ENCODE measurements at regions not wholly inside any gene's neighbourhood (a gene's known extent, or its start where the extent isn't known, plus 50 kb on each side); places are given as distances from the start of the nearest gene placed in this dataset.
A peak's percentile ranks its signal among the peaks of the same experiment; 100 is the strongest.

DNA sequence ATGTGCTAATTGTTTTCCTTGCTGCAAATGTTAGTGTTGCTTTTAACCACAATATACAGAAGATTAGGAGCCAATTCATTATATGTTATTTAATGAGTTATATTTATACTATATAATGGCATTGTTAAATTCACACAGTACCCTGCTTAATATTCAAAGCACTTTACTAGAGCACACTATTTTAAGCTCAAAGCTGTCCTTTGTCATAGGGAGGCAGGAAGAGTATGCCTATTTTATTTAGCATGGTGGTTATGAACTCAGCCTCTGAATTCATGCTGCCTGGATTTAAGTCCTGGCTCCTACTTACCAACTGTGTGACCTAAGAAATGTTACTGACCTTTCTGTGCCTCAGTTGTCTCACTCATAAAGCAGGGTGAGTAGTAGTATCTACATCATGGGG is 80.5 kb downstream of the FASTKD2 start:
- no peak for DNase-seq

DNA sequence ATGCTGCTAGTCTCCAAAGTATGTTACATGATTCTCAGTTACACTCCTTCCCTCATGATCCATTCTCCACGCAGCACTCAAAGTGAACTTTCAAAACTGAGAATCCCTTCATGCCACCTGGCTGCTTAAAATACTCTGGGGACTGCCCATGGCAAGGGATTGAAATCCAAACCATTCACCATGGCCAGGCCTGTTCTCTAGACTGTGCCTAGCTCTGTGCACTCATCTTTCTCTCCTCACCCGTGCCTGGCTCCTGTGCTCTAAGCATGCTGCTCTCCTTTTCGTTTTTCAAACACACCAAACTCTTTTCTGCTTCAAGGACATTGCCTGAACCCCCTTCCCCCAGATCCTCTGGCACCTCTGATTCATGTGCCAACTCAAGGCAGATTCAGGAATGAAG is 80.9 kb downstream of the FASTKD2 start:
- no peak for DNase-seq

GRCh38 chr2:206846981-206847834 is 81.8 kb downstream of the FASTKD2 start:
- no peak for DNase-seq

DNA sequence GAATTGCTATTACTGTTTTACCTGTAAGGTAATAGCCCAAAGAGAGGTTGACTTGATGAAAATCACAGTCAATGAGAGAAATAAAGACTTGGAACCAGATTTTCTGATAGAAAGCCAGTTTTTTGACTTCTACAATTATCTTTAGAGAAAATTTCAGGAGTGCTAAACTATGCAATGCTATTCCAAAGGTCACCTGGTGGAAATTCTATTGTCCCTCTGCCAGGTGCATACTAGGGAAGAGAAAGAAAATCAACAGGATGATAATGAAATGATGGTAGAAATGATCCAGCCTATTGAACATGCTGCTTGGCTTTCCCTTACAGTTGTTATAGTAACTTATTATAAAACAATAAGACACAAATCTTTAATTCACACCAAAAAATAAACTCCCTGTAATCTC is 85.0 kb downstream of the FASTKD2 start:
- no peak for DNase-seq

- no peak for DNase-seq
Measured at GRCh38 chr2:206851521-206851920, 86.1 kb downstream of the FASTKD2 start.

DNA sequence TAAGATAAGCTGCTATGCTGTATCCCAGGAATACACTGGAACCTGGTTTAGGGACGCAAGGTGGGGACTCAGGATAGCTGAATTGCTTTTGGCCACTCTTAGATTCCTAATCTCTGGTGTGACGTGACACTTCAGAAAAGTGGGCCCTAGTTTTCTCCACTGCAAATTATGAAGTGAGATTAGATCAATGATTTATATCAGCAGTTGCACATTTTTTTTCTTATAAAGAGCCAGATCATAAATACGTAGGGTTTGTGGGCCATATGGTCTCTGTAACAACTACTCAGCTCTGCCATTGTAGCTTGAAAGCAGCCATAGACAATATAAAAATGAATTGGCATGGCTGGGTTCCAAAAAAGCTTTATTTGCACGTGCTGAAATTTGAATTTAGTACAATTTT is 85.4 kb upstream of the CPO start:
- DNase-seq = no peak

- DNase-seq = peak; percentile 37
Measured at GRCh38 chr2:206855585-206856433, 83.5 kb upstream of the CPO start.

DNA sequence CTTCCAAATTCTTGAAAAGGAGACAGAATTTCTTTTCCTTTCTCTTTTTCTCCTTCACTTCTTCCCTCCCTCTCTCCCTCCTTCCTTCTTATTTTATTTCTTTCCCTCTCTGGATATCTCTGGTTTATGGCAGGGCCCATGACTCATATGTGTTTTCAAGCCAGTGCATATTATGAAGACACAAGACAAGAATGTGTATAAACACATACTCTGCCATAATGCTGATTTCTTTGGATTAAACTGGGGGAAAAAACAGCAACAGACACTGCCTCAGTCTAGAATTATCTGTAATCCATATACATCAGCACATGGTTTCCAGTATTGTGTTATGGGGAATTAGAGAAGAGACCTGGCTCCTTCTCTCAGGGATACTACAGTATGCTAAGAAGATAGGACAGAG is 82.8 kb upstream of the CPO start:
- peak; percentile 78 for DNase-seq

- no peak for DNase-seq
Measured at GRCh38 chr2:206858687-206859329, 80.5 kb upstream of the CPO start.

DNA sequence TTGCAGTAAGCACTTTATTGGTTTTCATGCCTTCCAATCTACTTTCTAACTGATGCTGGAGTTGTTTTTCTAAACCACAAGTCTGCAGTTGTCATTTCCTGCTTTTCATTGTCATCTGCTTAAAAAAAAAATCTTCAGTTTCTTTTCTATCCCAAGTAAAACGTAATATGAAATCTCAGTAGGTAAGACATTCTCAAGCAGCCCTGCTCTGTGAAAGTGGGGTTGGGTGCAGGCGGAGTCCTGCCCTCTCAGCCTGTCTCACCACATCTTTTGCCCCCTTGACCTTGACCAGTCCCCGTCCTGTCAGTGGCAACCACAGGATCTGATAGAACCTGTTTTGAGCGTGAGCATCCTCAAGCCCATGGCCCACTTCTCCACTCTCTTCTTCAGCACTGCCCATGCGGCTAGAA is 80.0 kb upstream of the CPO start:
- peak; percentile 13 for DNase-seq

GRCh38 chr2:206863196-206863595 is 76.1 kb upstream of the CPO start:
- DNase-seq = no peak

DNA sequence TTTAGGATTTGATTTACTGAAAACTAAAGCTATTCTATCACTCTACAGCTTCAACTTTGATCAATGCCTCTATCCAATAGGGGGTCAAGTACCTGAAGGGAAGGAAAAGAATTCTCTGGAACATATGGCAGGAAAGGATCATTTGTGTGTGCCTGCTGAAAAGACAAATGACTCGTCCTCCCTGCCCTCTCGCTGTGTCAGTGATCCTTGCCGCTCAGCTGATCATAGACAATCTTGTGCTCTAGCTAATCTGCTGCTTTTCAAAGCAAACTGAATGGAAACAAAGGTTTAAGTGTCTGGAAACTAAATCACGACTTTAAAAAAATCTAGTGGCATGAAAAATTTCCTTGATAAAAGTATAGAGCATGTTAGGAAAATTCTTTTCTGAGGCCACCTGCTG is 75.6 kb upstream of the CPO start:
- no peak for DNase-seq

DNA sequence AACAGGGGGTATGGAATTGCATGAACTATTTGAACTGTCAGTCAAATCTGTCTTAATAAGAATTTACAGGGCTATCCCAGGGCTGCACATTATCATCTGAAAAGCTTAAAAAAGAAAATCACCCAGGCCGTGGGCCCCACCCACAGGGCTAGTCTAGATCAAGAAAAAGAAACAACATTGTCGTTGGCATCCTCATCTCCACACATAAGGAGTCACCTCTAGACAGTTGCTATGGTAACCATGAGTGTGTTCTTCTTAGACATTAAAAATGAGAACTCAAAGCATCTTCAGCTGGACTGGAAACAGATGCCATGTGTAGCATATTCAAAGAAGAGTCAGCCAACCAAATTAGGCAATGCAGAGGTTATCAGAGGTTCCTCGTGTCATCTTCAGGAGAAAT is 72.3 kb upstream of the CPO start:
- DNase-seq = no peak

GRCh38 chr2:206869824-206870495 is 69.4 kb upstream of the CPO start:
- DNase-seq = no peak

- no peak for DNase-seq
Measured at GRCh38 chr2:206873423-206873822, 65.9 kb upstream of the CPO start.

GRCh38 chr2:206875701-206876100 is 63.6 kb upstream of the CPO start:
- DNase-seq = no peak

- DNase-seq = no peak
Measured at GRCh38 chr2:206876216-206876860, 63.0 kb upstream of the CPO start.

GRCh38 chr2:206881708-206882410 is 57.5 kb upstream of the CPO start:
- no peak for DNase-seq

- no peak for DNase-seq
Measured at GRCh38 chr2:206886696-206887095, 52.6 kb upstream of the CPO start.

- no peak for DNase-seq
Measured at GRCh38 chr2:206887745-206888144, 51.6 kb upstream of the CPO start.
